KOPT-K1 (cell line): ENCODE measurements at regions not wholly inside any gene's neighbourhood (a gene's known extent, or its start where the extent isn't known, plus 50 kb on each side); places are given as distances from the start of the nearest gene placed in this dataset.
"Not testable (repeated sequence)": the region's sequence is repeated elsewhere in the genome, so short reads cannot be mapped to it uniquely, and the experiment has no call there.

Source experiments
- H3K27ac ChIP-seq: fragments of 200-600 bp; sonication (generic); 2 replicates; pipeline ENCODE4 v1.5.1; 2016; ENCODE audit warnings: antibody characterized with exemption, mild to moderate bottlenecking, low read depth, low read length; ENCODE audit not compliant: poor library complexity, severe bottlenecking
- H3K36me3 ChIP-seq: fragments of 200-600 bp; sonication (generic); 2 replicates; pipeline ENCODE4 v1.5.1; 2017; ENCODE audit warnings: antibody characterized with exemption, mild to moderate bottlenecking, low read length, moderate library complexity; ENCODE audit not compliant: insufficient read depth
- H3K9me3 ChIP-seq: fragments of 200-600 bp; sonication (generic); 2 replicates; pipeline ENCODE4 v1.5.1; 2017; ENCODE audit warnings: antibody characterized with exemption, low read length, mild to moderate bottlenecking; ENCODE audit not compliant: insufficient read depth, poor library complexity, severe bottlenecking

DNA sequence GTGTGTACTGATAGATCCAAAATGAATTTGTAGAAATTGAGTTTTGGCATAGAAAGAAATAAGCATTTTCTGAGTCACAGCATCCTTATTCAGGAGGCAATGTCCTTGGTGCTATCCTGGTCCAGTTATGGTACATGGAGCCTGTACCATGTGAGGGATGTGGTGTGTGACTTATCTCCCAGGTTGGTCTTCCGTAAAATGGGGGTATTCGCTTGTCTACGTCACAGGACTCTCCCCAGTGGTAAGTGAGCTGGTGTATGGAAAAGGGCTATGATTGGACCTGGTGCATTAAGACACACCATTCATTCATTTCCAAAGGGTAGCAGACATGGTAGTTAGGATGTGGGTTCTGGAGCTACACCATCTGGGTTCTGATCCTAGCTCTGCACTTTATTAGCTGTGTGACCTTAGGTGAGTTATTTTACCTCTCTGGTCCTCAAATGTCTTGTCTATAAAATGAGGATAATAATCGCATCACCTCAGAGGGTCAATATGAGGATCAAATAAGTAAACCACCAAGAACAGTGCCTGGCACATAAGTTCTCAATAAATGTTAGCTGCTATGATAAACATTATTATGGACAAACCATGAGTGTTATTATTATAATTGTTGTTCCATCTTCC, 119.2 kb downstream of the MYCN start:
- H3K9me3 ChIP-seq, result peaks cover 19% of the 10 kb centered on the region
- no peaks in the 10 kb centered on the region for H3K36me3 ChIP-seq
- H3K27ac ChIP-seq, result no peak overlapping the region

DNA sequence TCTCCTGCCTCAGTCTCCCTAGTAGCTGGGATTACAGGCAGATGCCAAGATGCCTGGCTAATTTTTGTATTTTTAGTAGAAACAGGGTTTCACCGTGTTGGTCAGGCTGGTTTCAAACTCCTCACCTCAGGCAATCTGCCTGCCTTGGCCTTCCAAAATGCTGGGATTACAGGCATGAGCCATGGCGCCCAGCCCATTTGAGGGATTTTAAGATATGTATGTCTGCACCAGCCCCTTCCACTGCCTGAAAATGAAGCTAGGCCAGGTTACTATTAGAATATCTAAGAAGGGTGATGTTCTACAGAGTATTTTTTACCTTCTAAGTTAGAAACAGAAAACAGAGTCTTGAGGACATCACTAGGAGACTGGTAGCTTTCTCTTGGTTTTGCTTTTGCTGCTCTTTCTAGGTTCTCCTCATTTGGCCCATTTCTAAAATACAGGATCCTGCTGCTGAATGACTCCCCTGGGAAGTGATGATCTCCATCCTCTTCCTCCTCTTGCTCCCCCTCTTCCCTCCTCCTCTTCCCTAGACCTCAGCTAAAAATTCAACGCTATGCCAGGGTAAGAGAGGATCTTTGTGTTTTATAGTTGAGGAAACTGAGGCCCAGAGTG, 118.5 kb downstream of the MYCN start:
- H3K27ac ChIP-seq, result no peak overlapping the region
- no peaks in the 10 kb centered on the region for H3K36me3 ChIP-seq
- H3K9me3 ChIP-seq, result peaks cover 13% of the 10 kb centered on the region

DNA sequence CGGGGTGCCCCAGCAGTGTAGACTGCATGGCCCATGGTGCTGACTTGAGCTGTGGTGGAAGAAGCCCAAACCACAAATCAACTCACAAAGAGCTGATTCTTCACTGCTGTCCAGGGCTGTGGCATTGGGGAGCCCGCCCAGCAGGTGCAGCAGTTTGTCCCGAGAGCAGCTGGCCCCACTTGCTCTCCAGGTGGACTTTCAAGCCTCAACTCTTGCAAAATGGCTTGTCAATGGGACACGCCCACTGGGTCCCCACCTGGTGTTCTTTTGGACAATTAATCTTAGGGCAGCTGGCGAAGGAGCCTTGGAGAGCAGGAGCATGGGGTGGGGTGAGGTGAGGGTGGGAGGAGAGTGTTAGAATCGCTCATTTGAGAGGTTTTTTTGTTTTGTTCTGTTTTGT, 117.9 kb downstream of the MYCN start:
- Histone ChIP-seq H3K27ac (no peak overlapping the region), H3K9me3 (peaks cover 7% of the 10 kb centered on the region), H3K36me3 (no peaks in the 10 kb centered on the region)

DNA sequence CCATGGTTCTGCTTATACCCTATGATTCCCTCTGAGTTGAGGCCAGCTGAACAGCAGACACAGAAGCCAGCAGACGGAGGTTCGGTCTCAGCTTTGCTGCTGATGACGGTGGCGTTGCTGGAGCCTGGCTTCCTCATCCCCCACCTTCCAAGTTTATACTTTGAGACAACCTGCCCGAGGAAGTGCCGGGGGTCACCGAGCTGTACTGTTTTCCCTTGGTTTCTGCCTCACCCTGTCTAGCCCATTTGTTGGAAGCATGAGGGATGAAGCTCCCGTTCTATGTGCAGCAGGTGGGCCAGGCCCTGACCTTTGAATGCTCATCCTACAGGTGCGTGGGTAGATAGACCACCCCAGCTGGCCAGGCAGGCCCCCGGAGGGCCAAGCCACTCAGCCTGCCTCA, 117.3 kb downstream of the MYCN start:
- no peak overlapping the region for H3K27ac ChIP-seq

DNA sequence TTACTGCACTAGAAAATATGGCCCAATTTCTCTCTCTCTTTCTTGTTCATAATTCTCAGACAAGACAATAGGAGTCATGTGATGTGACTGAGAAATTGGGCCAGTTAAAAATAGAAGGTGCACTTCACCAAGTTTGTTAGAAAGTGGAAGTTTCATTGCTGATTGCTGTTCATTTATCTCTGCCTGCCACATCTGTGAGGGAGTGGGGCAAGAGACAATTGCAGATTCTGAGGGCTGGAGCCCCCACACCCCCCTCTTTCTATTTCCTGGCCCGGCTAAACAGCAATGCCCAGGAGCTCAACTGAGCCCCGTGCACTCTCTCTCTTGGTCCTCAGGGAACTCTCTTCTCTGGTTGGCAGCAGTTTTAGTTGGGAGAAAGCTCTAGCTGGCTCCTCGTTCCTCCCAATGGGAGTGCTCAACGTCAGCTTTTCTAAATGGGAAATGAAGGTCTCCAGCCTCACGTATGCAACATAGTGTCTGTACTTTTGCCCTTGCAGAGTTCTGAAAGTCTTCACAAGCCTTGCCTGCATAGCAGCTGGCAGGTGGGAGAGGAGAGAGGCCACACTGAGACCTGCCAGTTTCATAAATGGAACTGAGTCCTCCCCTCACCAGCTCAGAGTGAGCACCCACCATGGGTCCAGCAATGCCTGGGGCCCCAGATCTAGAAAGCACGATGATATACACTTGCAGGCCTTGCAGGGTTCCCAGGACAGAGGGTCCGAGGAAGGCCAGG, 115.7 kb downstream of the MYCN start:
- H3K27ac ChIP-seq, result no peak overlapping the region

More for the DNA sequence above, 117.3 kb downstream of the MYCN start:
- peaks cover under 1% of the 10 kb centered on the region for H3K9me3 ChIP-seq
- no peaks in the 10 kb centered on the region for H3K36me3 ChIP-seq

DNA sequence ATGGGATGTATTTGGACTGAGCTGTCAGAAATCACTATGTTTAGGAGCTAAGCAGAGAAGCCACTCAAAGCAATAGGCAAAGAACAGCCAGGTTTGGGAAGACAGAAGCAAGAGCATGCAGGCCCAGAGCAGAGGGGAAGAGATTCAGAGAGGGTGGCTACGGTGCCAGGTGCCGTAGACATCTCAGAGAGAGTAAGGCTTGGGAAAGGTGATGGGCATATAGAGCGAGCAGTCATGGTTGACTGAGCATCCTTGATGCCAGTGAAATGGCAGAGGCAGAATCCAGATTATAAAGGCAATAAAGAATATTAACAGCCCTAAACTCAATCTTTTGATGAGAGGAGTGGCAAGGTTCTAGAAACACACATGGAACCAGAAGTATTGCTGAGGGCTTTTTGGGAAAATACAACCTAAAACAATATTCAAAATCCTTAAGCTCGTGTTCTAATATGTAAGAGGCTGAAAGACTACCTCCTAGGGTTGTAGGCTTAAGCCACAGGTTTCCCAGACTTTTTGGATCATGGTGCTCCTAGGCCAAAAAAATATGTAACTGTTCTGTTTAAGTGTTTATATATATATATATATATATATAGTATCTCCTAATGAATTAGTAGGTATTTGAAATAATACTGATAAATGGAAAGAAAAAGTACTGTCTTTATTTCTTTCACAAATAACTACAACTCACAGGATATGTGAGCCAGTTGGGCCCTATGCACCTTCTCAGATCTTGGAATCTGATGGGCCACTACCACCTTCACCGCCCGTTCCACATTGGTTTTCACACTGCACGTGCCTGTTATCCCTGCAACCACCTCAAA, 113.3 kb downstream of the MYCN start:
- H3K36me3 ChIP-seq, result no peaks in the 10 kb centered on the region
- no peak overlapping the region for H3K27ac ChIP-seq
- H3K9me3 ChIP-seq, result no peaks in the 10 kb centered on the region

More for the DNA sequence above, 115.7 kb downstream of the MYCN start:
- H3K36me3 ChIP-seq, result no peaks in the 10 kb centered on the region
- H3K9me3 ChIP-seq, result no peaks in the 10 kb centered on the region

DNA sequence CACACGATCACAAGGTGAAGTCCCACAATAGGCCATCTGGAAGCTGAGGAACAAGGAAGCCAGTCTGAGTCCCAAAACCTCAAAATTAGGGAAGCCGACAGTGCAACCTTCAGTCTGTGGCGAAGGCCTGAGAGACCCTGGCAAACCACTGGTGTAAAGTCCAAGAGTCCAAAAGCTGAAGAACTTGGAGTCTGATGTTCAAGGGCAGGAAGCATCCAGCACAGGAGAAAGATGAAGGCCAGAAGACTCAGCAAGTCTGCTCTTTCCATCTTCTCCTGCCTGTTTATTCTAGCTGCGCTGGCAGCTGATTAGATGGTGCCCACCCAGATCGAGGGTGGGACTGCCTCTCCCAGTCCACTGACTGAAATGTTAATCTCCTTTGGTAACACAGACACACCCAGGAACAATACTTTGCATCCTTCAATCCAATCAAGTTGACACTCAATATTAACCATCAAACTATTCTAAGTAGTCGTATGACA, 112.3 kb downstream of the MYCN start:
- H3K9me3 ChIP-seq, H3K27ac ChIP-seq, H3K36me3 ChIP-seq: not testable (repeated sequence)

DNA sequence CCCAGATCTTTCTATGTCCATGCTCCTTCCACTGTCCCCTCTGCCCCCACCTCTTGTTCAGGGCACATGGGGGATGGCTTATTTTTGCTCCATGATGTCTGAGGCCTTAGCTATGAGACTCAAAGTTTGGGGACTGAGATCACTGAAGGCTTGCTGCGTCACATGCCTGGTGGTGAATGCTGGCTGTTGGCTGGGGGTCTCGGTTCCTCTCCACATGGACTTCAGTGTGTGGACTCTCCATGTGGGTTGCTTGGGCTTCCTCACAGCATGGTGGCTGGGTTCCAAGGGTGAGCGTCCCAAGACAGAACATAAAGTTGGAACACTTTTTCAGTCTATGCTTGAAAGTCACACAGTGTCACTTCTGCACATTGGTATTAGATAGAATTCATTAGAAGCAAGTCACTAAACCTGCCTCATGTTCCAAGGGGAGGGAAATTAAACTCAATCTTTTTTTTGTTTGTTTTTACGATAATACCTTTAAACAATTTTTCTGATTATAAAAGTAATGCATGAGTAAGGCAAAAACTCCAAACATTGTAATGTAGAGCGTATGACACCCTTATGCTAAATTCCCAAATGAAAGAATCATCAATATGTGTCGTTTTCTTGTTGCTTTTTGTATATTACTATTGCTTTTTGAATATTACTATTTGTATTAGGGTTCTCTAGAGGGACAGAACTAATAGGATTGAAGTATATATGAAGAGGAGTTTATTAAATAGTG, 111.7 kb downstream of the MYCN start:
- Histone ChIP-seq H3K9me3 (no peaks in the 10 kb centered on the region), H3K36me3 (no peaks in the 10 kb centered on the region), H3K27ac (no peak overlapping the region)

DNA sequence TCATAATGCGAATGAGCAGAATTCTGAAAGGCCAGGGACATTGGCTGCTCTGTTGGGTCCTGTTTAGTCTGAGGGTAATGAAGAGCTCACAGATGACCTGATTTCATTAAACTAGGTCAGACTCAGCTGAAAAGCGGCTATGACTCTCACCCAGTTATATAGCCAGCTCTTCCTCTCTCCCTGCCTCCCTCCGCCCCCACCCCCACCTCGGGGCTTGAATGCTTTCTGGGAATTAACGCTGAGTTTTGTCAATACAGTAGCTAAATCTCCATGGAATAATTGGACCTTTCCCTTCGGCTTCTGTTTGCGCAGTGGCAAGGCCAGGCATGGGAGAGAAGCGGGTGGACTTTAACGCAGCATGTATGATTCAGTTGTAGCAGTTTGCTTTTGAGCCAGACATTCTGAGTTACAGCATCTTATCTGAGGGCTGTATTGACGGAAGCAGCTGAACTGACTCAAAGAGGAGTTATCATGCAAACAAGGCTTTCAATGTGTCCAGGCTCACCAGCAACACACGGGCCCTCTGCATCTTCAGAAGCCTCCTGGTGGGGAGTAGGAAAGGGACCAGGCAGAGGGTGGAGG, 110.6 kb downstream of the MYCN start:
- Histone ChIP-seq H3K36me3 (no peaks in the 10 kb centered on the region), H3K27ac (no peak overlapping the region), H3K9me3 (no peaks in the 10 kb centered on the region)

DNA sequence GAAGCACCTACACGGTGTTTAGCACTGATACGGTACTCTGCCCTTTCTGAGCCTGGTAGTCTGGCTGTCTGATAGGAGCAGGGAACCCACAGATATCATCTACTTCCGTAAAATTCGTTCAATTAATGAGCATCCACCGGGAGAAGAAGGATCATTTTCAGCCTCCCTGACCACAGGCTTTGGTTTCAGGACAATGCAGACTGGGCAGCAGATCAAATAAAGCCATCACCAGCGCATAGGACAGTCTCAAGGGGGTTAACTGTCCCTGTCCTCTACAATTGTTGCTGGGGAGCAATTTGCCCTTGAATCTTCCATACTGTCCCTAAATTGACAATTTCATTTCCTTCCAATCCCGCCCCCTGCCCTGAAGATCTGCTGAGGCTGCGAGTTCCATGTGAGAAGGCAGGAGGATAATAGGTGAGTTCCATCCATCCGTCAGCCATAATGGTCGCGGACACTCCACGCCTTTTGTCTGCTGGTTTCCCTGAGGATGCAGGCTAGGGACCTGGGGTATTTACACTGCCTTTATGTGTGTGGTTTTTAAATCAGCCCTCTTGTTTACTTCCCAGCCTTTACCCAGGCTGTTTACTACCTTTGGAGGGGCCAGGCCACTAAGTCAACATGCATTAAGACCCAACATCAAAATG, 110.0 kb downstream of the MYCN start:
- H3K9me3 ChIP-seq, result no peaks in the 10 kb centered on the region
- no peaks in the 10 kb centered on the region for H3K36me3 ChIP-seq
- no peak overlapping the region for H3K27ac ChIP-seq

DNA sequence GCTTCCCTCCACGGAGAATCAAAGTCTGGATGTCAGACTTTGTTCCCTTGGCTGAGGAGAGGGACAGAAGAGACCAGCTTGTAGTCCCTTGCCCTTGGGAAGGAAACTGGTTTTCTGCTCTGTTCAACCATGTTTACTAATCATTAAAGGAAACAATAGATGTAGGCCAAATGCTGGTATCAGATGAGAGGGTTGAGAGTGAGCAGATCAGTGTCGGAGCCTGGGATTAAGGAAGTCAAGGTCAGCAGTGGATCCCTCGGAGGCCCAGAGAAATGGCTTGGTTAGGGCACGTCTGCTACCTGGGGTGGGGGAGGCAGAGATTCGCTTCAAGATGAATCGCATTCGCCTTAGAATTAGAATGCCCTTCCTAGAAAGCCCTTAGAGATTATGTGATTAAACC, 109.1 kb downstream of the MYCN start:
- Histone ChIP-seq H3K27ac (no peak overlapping the region), H3K9me3 (no peaks in the 10 kb centered on the region), H3K36me3 (no peaks in the 10 kb centered on the region)

DNA sequence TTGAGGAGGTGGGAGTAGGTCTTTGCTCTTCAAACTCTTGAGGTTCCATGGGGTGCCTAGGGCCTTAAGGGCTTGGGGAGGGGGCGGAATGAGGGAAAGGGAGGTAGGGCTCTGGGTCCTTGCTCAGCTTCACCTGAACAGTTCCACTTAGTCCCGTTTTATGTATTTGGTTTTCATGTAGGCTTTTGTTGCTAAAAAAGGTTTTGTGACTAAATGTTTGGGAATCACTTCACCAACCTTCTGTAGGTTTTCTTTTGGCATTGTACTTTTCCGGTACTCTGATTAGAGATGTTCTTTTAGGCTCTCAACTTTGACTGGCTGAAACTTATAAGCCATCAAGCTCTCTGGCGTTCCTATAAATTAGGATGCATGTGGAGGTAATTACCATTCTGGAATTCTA, 108.1 kb downstream of the MYCN start:
- Histone ChIP-seq H3K9me3 (no peaks in the 10 kb centered on the region), H3K36me3 (no peaks in the 10 kb centered on the region), H3K27ac (no peak overlapping the region)

DNA sequence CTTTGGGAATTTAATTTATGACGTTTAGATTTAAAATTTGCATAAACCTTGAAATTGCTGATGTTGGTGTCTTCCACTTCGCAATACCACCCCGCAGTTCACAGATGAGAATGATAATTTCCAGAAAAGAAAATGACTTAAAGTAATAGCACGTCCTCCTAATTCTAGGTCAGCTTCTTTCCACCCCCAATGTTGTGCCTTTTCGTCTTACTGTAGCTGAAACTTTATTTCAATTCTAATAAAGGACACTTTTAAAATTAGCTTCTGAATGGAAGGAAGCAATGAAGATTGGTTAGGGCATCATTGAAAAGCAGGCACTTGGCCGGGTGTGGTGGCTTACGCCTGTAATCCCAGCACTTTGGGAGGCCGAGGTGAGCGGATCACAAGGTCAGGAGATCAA, 107.4 kb downstream of the MYCN start:
- no peaks in the 10 kb centered on the region for H3K9me3 ChIP-seq
- H3K36me3 ChIP-seq, result no peaks in the 10 kb centered on the region
- H3K27ac ChIP-seq, result no peak overlapping the region

DNA sequence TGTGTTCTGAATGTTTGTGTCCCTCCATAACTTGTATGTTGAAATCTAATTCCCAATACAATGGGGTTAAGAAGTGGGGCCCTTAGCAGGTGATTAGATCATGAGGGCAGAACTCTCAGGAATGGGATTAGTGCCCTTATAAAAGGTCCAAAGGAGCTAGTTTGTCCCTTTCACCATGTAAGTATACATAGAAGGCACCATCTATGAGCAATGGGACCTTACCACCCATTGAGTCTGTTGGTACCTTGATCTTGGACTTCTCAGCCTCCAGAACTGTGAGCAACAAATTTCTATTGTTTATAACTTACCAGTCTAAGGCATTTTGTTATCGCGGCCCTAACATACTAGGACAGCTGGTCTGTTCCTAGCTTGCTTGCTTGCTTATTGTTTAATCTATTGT, 106.3 kb downstream of the MYCN start:
- no peak overlapping the region for H3K27ac ChIP-seq
- no peaks in the 10 kb centered on the region for H3K36me3 ChIP-seq
- no peaks in the 10 kb centered on the region for H3K9me3 ChIP-seq
